ENCODE measurements at regions not wholly inside any gene's neighbourhood (a gene's known extent, or its start where the extent isn't known, plus 50 kb on each side); places are given as distances from the start of the nearest gene placed in this dataset.

GRCh38 chr9:113690055-113690740 lies 185.9 kb upstream of the ZNF618 start:
- no peak for TF ChIP-seq GATA2 (IDR thresholded peaks at IDR 0.05; ENCODE audit: low read depth, low read length)
- no peak for TF ChIP-seq GATA3 (IDR thresholded peaks at IDR 0.05; ENCODE audit: low read depth, low read length)

Data from SH-SY5Y (cell line).